HG03108 (cell line): ENCODE measurements at regions not wholly inside any gene's neighbourhood (a gene's known extent, or its start where the extent isn't known, plus 50 kb on each side); places are given as distances from the start of the nearest gene placed in this dataset.

Experiments
- ATAC-seq: cut with Tn5 transposase; IDR thresholded peaks from one replicate; pipeline ENCODE4 v1.9.1; 2021; ENCODE audit warnings: moderate library complexity; ENCODE audit not compliant: unreplicated experiment

DNA sequence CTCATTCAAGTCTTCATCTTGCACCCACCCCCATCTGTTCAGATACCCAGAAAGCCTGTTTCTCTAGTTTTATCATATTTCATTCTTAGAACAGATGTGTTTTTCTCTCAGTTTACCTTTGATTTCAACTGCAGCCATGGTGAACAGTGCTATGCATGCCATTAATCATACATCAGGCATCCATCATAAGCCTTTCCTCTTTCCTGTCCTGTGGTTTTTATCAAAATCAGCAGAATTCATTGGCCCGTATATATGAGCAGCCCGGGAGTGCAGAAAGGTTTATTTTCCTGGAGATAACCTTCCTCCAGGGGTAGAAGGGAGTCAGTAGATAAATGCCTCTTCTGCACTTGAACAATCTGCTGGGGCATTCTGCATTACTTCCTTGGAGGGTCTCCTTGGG is 65.7 kb downstream of the IL21 start:
- ATAC-seq, result no peak

DNA sequence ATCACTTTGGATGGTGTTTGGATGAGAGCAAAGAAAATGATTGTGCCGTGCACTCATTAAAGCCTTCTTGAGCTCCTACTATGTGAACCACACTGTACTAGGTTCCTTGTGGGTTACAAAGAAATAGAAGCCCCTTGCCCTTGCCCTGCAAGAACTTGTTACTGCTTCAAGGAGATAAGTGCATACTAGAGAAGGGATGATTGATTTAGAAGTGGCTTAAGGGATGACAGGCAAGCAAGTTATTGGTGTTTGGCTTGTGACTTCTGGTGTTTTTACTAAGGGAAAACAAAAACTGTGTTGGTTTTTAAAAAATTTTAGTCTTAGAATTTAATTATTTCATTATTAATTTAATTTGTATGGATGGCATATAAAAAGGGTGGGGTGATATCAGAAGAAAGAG is 67.4 kb downstream of the IL21 start:
- no peak for ATAC-seq

GRCh38 chr4:122552898-122553297 is 68.0 kb downstream of the IL21 start:
- no peak for ATAC-seq

- no peak for ATAC-seq
These were observed 71.8 kb downstream of the IL21 start for GRCh38 chr4:122548886-122549630.

GRCh38 chr4:122548452-122548851 is 72.4 kb downstream of the IL21 start:
- no peak for ATAC-seq

- ATAC-seq, result peak; percentile 85
These were observed 78.2 kb downstream of the IL21 start for GRCh38 chr4:122542411-122543236.

- ATAC-seq, result peak; percentile 7
These were observed 78.9 kb downstream of the IL21 start for GRCh38 chr4:122541996-122542395.

DNA sequence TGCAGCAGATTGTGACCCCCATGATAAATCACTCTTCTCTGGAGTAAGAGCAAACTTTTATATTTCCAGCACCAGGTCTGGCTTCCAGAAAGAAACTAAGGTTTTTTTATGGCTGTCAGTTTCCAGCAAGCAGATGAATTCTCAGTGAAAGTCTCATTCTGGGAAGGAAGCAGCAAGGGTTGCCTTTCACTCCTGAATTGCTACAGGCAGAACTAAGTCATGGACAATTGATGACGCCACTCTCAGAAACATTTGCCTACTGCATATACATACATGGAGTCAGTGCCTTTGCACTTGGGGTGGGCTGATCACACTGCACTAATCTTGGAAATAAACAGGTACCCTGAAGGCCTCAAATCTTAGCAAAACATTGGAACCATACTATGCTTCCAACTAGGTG is 80.0 kb downstream of the IL21 start:
- no peak for ATAC-seq

- no peak for ATAC-seq
These were observed 80.9 kb downstream of the IL21 start for GRCh38 chr4:122539861-122540465.

DNA sequence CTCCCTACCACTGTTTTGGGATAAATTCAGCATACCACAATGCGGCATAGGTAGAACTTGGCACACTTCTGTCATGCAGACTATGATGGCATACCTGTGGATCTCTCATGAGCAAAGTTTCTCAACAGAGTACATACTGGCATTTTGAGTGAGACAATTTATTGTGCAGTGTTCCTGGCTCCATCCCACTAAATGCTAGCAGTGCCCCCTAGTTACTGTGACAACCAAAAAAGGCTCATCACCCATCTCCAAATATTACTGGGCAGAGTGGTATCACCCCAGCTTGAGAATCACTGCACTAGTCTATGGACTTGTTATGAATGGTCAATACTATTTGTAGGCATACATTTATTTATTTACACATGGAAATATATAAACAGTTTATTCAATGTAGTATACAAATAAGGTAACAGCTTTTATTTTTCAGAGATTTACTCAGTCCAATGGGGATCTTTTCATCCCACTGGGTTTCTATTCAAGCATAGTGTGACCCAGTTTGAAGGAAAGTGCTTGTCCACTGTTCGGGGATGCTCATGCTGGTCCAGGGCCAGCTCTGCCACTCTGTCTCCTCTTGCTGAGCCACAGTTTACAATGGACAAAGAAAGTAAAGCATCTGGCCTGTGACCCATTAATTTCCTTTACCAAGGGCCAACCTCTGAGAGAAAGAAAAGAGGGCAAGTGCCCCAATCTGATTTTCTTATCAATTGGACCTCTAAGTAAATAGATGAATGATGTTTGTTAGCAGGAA is 81.0 kb upstream of the IL2 start:
- no peak for ATAC-seq

DNA sequence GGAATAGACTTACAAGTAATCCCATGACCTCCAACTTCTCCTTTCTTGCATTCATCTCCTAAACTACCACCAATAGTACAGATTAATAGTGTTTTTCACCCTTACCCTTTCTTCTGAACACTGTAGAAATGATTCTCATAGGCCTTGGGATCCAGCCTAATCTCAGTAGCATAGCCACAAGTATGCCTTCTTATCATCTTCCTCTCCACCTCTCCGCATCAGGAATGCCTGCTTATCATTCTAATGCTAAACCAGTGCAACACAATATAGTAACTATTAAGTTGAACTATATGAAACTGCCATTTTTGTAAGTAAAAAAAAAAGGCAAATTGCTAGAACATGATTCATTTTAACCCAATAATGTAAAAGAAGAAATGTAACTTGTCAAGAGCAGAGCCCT is 79.5 kb upstream of the IL2 start:
- no peak for ATAC-seq

- no peak for ATAC-seq
These were observed 78.3 kb upstream of the IL2 start for GRCh38 chr4:122534776-122535175.

DNA sequence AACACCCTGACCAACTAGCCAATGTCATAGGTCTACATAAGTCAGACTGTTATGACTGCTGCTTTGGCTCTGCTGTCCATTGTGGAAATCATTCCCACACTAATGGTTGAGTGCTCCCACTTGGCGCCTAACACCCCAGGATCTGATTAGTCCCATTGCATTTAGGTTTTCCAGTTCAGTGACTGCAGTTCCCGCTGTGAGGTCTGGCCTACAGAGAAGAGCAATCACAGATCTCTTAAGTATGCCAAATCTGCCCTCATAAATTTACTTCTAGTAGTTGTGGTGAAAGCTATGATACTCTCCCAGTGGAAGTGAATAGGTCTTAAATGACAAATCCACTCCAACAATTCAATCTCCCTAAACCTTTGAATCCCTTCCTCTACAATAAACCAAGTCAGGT is 77.3 kb upstream of the IL2 start:
- ATAC-seq, result no peak

- ATAC-seq, result no peak
These were observed 76.2 kb upstream of the IL2 start for GRCh38 chr4:122532766-122533165.

GRCh38 chr4:122531514-122531913 is 75.0 kb upstream of the IL2 start:
- no peak for ATAC-seq

DNA sequence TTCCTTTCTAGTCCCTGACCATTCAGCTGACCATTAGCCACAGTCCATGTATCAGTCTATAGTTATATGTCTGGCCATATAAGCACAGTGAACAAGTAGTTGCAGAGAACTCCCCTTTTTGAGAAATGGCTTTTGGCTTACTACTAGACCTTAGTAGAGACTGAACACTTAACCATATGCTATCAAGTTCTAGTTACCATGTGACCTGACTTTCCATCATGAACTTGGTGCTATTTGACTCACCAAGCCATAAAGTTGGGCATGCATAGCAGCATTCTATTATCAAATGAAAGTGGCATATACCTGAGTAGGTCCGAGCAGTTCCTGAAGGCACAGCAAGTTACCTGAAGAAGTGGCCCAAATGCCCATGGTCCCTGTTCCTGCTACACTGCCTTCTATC is 74.5 kb upstream of the IL2 start:
- no peak for ATAC-seq

- ATAC-seq, result no peak
These were observed 72.4 kb upstream of the IL2 start for GRCh38 chr4:122528879-122529278.

DNA sequence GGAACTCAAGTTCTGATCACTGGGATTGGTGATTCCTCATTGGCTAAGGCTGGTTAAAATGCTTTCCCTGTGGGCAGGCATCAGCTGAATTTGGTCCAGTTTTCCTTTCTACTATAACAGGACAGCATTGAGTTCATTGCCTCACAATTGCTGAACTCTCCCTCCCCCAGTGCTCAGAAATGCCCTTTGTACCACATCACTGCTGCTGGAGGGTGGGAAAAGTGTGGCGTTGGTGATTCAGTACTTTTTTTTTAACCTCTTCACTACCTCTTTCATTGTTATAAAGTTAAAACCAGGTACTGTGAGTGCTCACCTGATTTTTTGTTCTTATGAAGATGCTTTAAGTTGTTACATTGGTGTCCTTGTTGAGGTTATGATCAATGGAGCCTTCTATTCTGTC is 69.3 kb upstream of the IL2 start:
- ATAC-seq, result no peak

DNA sequence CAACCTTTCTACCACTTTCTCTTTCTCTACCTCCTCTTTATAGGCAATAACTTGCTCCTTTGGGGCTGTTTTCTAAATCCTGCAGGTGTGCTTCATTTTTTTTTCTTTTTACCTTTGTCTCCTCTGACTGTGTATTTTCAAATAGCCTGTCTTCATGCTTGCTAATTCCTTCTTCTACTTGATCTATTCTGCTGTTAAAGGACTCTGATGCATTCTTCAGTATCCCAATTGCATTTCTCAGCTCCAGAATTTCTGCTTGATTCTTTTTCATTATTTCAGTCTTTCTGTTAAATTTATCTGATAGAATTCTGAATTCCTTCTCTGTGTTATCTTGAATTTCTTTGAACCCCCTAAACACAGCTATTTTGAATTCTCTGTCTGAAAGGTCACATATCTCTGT is 67.7 kb upstream of the IL2 start:
- ATAC-seq, result no peak

DNA sequence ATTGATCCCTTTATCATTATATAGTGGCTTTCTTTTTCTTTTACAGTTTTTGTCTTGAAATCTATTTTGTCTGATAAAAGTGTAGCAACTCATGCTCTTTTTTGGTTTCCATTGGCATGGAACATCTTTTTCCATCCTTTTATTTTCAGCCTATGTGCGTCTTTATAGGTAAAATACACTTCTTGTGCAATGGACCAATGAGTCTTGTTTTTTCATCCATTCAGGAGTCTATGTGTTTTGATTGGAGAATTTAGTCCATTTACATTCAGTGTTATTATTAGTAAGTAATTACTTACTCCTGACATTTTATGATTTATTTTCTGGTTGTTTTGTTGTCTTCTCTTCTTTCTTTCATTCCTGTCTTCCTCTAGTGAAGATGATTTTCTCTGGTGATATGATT is 66.4 kb upstream of the IL2 start:
- no peak for ATAC-seq

- no peak for ATAC-seq
These were observed 60.8 kb upstream of the IL2 start for GRCh38 chr4:122517345-122517744.
